SU-DHL-6 (cell line): ENCODE measurements at regions not wholly inside any gene's neighbourhood (a gene's known extent, or its start where the extent isn't known, plus 50 kb on each side); places are given as distances from the start of the nearest gene placed in this dataset.

Source experiments
- H2AFZ ChIP-seq: fragments of 200-600 bp; sonication (generic); 2 replicates; pipeline ENCODE4 v1.6.1; 2014; ENCODE audit warnings: low read depth, mild to moderate bottlenecking, moderate library complexity, mixed read lengths, antibody characterized with exemption, low read length; ENCODE audit not compliant: severe bottlenecking
- H3F3A ChIP-seq: fragments of 200-600 bp; shearing (Covaris generic); 2 replicates; pipeline ENCODE4 v1.6.0; 2016; ENCODE audit warnings: antibody characterized with exemption, mild to moderate bottlenecking; ENCODE audit not compliant: insufficient read depth
- H3K27ac ChIP-seq: fragments of 200-600 bp; sonication (generic); 2 replicates; pipeline ENCODE4 v1.5.1; 2016; ENCODE audit warnings: low read depth, mild to moderate bottlenecking, low read length, moderate library complexity, mixed read lengths
- H3K27me3 ChIP-seq: fragments of 200-600 bp; sonication (generic), shearing (Covaris generic); 2 replicates; pipeline ENCODE4 v1.6.0; 2014; ENCODE audit warnings: mild to moderate bottlenecking, low read length
- H3K36me3 ChIP-seq: fragments of 200-600 bp; sonication (generic); 2 replicates; pipeline ENCODE4 v1.6.1; 2014; ENCODE audit warnings: mild to moderate bottlenecking, low read length, mixed read lengths
- H3K4me2 ChIP-seq: fragments of 300-600, 200-600 bp; shearing (Covaris generic), sonication (generic); 2 replicates; pipeline ENCODE4 v1.6.0; 2014; ENCODE audit warnings: low read length, low read depth, mild to moderate bottlenecking; ENCODE audit not compliant: poor library complexity, severe bottlenecking
- H3K4me3 ChIP-seq: fragments of 200-600 bp; sonication (generic); 2 replicates; pipeline ENCODE4 v1.5.1; 2014; ENCODE audit warnings: antibody characterized with exemption, low read length, mild to moderate bottlenecking, mixed read lengths; ENCODE audit not compliant: insufficient read depth, poor library complexity, severe bottlenecking
- H3K79me2 ChIP-seq: fragments of 200-600 bp; sonication (generic); 2 replicates; pipeline ENCODE4 v1.6.1; 2014; ENCODE audit warnings: mild to moderate bottlenecking, low read length, moderate library complexity; ENCODE audit not compliant: insufficient read depth
- H3K9ac ChIP-seq: fragments of 200-600 bp; sonication (generic); 2 replicates; pipeline ENCODE4 v1.7.0; 2014; ENCODE audit warnings: mild to moderate bottlenecking, low read length
- H3K9me2 ChIP-seq: fragments of 200-600 bp; sonication (generic); replicated peaks from 2 replicates; pipeline ENCODE4 v1.6.1; 2014; ENCODE audit warnings: low read length; ENCODE audit not compliant: insufficient read depth
- H3K9me3 ChIP-seq: fragments of 200-600 bp; sonication (generic); 2 replicates; pipeline ENCODE4 v1.6.1; 2014; ENCODE audit warnings: low read length, mixed read lengths; ENCODE audit not compliant: insufficient read depth
- H4K20me1 ChIP-seq: fragments of 200-600 bp; sonication (generic); 2 replicates; pipeline ENCODE4 v1.6.1; 2014; ENCODE audit warnings: low read depth, mild to moderate bottlenecking, antibody characterized with exemption, low read length, moderate library complexity, mixed read lengths
- EZH2phosphoT487 ChIP-seq: fragments of 200-600 bp; sonication (generic), shearing (Covaris generic); conservative IDR thresholded peaks from 2 replicates; pipeline ENCODE4 v1.6.1; 2018; ENCODE audit warnings: mild to moderate bottlenecking, antibody characterized with exemption, low read length, moderate library complexity, mixed read lengths
- TF ChIP-seq, protein P1 (sequence below): fragments of 200-600 bp; sonication (generic); IDR thresholded peaks from one replicate; pipeline ENCODE4 v1.5.1; 2017; ENCODE audit warnings: antibody characterized with exemption, mild to moderate bottlenecking, low read length, moderate library complexity; ENCODE audit not compliant: insufficient read depth, poor library complexity, severe bottlenecking

- Histone ChIP-seq H3F3A (no peaks in the 10 kb centered on the region), H3K4me3 (no peak overlapping the region), H3K9ac (no peak overlapping the region), H3K79me2 (no peaks in the 10 kb centered on the region), H3K27me3 (no peaks in the 10 kb centered on the region), H3K36me3 (no peaks in the 10 kb centered on the region), H4K20me1 (no peaks in the 10 kb centered on the region), H3K9me3 (no peaks in the 10 kb centered on the region), H3K27ac (no peak overlapping the region), H3K9me2 (no peaks in the 10 kb centered on the region), H3K4me2 (no peak overlapping the region), H2AFZ (no peak overlapping the region)
- TF ChIP-seq, protein P1, sequence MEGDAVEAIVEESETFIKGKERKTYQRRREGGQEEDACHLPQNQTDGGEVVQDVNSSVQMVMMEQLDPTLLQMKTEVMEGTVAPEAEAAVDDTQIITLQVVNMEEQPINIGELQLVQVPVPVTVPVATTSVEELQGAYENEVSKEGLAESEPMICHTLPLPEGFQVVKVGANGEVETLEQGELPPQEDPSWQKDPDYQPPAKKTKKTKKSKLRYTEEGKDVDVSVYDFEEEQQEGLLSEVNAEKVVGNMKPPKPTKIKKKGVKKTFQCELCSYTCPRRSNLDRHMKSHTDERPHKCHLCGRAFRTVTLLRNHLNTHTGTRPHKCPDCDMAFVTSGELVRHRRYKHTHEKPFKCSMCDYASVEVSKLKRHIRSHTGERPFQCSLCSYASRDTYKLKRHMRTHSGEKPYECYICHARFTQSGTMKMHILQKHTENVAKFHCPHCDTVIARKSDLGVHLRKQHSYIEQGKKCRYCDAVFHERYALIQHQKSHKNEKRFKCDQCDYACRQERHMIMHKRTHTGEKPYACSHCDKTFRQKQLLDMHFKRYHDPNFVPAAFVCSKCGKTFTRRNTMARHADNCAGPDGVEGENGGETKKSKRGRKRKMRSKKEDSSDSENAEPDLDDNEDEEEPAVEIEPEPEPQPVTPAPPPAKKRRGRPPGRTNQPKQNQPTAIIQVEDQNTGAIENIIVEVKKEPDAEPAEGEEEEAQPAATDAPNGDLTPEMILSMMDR: no peak
- TF ChIP-seq EZH2phosphoT487: no peak
Observed at GRCh38 chr1:56225964-56226815, 353.2 kb downstream of the PLPP3 start.

DNA sequence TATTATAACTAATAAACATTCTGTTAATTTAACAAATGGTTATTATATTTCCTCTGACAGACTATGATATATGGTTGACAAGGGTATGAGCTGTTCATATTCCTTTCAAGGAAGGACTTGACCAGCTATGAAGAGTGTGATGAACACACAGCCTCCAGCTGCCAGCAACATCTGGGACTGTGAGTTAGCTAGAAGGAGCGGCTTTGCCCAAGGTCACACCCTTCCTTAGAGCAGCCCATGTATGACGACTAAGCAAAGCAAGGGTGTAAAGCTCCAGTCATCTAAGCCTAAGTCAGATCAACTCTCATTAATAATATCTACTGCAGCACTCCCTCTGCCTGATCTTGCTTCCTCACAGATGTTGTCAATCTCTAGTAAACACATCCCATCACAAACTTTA lies 355.4 kb downstream of the PLPP3 start:
- no peak for TF ChIP-seq EZH2phosphoT487
- TF ChIP-seq, protein P1: no peak
- Histone ChIP-seq H3K36me3 (no peaks in the 10 kb centered on the region), H3K4me3 (no peak overlapping the region), H3K79me2 (no peaks in the 10 kb centered on the region), H3F3A (no peaks in the 10 kb centered on the region), H3K9me2 (no peaks in the 10 kb centered on the region), H4K20me1 (no peaks in the 10 kb centered on the region), H3K27me3 (no peaks in the 10 kb centered on the region), H3K27ac (no peak overlapping the region), H3K4me2 (no peak overlapping the region), H3K9me3 (no peaks in the 10 kb centered on the region), H3K9ac (no peak overlapping the region), H2AFZ (no peak overlapping the region)

DNA sequence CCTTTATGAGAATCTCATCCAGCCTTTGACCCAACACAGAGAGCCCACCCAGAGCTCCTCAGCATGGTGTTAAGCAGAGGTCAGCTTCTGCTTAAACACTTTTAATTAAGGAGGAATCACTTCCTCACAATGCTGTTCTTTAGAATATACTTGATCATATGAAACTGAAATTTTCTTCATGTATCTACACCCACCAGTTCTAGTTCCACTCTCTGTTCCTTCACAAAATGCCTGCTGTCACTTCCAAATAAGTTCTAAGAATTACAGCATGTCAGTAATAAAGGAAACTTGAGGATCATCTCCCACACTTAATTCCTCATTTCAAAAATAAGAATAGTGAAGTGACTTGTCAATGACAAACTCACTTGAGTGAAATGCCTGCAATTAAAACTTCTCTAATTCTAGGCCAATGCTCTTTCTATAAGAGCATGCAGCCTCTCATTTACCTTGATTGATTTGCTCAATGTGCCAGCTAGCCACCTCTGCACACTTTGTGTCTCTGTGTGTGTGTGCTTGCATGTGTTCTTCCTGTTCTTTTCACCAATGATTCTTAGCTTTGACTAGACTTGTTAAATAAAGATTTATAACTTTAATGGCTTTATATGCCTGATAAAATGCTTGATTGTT lies 356.3 kb downstream of the PLPP3 start:
- Histone ChIP-seq H3K9ac (no peak overlapping the region), H3K4me2 (no peak overlapping the region), H2AFZ (no peak overlapping the region), H3K4me3 (no peak overlapping the region), H3K27me3 (no peaks in the 10 kb centered on the region), H4K20me1 (no peaks in the 10 kb centered on the region), H3F3A (no peaks in the 10 kb centered on the region), H3K79me2 (no peaks in the 10 kb centered on the region), H3K27ac (no peak overlapping the region), H3K9me2 (no peaks in the 10 kb centered on the region), H3K9me3 (no peaks in the 10 kb centered on the region), H3K36me3 (no peaks in the 10 kb centered on the region)
- no peak for TF ChIP-seq EZH2phosphoT487
- TF ChIP-seq, protein P1: no peak
